G401 (cell line): ENCODE measurements at regions not wholly inside any gene's neighbourhood (a gene's known extent, or its start where the extent isn't known, plus 50 kb on each side); places are given as distances from the start of the nearest gene placed in this dataset.
A peak's percentile ranks its signal among the peaks of the same experiment; 100 is the strongest.
"Not testable (repeated sequence)": the region's sequence is repeated elsewhere in the genome, so short reads cannot be mapped to it uniquely, and the experiment has no call there.

Experiments
- DNase-seq: peaks from one replicate; pipeline ENCODE4 v3.0.0-alpha.2; 2015; ENCODE audit warnings: low spot score
- in situ Hi-C: cut with HindIII; loops from 2 replicates; pipeline ENCODE4 v1.10.0; 2016; ENCODE audit warnings: low sequenced_read_pairs, mixed read lengths

DNA sequence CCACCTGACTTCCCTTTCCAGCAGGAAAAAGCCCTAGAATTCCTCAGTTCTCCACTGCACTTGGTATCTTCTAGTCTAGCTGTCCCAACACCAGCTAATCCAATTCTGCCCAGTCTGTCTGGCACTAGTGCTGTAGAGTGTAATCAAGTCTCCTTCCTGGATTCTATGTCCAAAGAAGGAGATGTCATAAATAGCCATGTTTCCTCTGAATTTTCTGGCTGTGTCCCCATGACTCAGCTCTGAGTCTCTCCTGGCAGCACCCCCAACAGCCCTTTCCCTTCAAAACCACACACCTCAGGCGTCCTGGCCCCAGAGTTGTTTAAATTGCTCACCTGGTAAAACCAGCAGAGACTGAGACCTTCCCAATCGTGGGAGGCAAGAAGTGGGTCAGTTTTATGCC lies 197.2 kb downstream of the GRXCR1 start:
- in situ Hi-C loops: no loop called here
- peak; percentile 71 for DNase-seq

DNA sequence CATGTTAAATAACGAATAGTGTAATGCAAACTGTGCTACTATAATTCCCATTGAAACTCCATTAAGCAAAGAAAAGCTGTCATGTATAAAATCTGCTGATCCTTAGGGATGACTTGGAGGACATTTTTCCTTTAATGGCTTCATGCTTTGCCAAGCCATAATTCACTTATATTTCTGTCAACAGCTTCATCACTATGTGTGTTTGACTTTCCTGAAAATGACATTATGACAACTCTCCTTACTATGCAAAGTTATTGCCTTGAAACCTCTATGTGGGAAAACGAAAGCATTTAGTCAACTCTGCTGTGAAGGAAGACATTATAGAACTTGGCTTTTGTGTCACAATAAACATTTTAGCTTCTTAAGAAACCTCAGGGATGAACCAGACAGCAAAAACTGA lies 210.5 kb downstream of the GRXCR1 start:
- no peak for DNase-seq
- in situ Hi-C loops: no loop called here

DNA sequence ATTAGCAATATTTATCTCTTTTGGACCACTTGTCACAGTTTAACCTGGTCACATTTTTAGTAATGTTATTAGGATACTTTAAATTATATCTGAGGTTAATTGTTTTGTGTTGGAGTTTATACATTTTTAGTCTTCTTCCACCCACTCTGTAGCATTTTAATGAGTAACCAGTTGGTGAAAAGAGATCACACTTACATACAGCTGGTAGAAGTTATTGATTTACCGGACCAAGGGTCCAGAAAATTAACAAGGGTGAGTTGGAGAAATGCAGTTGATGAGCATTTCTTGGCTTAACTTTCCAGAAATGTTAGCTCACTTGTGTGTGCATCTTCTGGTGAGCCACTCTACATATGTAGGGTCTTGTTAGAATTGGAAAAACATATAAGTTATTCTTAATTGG lies 219.6 kb downstream of the GRXCR1 start:
- no peak for DNase-seq
- in situ Hi-C loops: no loop called here

DNA sequence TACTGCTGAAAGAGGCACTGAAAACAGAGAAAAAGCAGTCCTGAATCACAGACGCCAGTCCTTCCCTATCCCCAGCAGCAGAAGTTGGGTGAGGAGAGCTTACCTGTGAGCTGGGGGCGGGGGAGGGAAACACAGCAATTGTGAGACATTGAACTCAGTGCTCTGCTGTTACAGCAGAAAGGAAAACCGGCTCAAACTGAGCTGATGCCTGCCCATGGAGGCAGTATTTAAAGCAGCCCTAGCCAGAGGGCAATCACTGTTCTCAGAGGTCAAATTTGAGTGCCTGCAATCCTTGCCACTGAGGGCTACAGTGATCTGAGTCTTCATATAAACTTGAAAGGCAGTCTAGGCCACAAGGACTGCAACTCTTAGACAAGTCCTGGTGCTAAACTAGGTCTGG lies 220.7 kb downstream of the GRXCR1 start:
- in situ Hi-C loops: no loop called here
- no peak for DNase-seq

DNA sequence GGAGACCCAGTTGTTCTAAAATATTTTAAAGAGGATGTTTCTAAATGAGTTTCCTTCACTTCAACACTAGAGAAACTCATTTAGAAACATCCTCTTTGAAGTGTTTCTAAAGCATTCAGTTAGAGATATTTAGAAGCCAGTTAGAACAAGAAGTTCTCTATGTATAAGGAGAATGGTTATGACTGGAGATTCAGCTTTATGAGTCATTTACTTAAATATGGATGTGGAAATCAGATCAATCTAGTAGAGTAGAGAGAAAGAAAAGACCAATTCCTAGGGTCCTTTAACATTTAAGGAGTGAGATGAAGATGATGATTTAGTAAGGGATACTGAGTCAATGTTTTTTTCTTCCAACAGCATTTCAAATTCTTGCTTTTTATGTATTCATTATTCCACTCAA lies 234.1 kb downstream of the GRXCR1 start:
- no peak for DNase-seq
- in situ Hi-C loops: no loop called here

DNA sequence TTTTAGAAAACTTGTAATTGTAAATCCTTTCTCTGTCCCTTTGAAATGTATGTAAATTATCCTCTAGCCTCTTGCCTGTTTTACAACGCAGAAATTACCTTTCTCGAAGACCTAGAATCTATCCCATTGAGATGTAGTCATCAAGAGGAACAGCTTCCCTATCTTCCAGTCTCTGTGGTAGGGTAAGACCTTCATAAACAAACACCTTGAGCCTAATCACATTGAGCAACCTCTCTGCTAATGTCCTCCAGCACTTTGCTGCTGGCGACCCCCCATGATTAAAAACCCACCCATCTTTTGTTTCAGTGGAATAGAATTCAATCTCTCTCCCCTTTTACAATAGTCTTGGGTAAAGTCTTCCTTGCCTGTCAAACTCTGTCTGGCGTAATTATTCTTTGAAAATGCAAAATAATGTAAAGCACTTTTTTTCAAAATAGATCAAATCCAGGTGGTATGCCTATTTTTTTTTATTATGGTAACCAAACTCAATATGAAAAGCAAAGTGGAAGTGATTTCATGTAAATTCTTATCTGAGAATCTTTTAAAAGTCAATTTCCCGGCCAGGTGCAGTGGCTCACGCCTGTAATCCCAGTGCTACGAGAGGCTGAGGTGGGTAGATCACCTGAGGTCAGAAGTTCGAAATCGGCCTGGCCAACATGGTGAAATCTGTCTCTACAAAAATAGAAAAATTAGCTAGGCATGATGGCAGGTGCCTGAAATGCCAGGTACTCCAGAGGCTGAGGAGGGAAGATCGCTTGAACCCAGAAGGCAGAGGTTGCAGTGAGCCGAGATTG lies 237.9 kb downstream of the GRXCR1 start:
- in situ Hi-C loops: no loop called here
- DNase-seq: no peak

DNA sequence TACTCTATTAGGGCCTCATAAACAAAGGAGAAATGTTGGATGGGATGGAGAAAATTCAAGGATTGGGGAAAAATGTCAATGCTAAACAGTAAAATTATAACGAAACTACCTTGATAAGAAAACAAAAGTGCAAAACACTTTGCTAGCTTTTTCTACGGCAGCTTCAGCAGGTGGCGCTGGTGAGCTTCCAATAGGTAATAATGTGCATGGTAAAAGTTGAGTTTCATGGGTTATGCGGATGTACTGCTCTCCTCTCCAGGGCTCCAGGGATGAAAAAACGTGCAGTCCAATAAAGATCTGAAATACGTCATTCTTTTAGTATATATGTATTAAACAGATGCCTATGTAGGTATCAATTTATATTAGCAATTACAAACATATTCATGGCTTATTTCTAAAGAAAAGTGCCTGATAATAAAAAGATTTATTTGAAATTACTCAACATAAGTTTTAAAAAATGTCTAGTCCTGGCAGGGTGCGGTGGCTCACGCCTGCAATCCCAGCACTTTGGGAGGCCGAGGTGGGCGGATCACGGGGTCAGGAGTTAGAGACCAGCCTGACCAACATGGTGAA lies 239.6 kb downstream of the GRXCR1 start:
- in situ Hi-C loops: no loop called here
- DNase-seq: peak; percentile 89

DNA sequence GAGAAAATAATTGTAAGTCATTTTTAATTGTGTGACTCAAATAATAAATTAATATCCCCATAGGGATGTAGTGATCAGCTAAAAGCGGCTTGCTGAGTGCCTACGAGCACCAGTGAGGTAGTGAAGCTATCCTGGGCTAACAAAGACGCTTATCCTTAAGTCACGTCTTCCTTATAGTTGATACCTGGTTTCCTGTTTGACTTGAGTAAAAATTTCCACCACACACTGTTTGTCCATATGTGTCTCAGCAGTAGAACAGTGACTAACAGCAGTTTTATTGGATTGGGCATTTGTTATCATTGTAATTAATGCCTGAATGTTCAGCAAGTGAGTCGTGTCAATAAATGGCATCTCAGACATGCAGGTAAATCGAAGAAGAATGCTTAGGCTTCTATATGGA lies 241.1 kb downstream of the GRXCR1 start:
- DNase-seq: peak; percentile 54
- in situ Hi-C loops: no loop called here

DNA sequence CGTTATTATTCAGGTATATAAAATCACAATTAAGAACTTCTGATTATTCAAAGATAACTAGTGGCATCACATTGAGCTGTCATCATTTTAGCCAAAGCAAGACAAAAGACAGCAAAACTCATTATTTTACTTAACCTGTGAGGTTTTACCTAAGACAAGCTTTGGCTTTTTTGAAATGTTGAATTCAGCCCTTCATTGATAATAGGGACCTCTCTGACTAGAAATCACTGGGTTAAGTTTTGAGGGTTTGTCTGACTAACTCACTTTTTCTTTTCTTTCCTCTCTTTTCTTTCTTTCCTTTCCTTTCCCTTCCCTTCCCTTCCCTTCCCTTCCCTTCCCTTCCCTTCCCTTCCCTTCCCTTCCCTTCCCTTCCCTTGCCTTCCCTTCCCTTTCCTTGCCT lies 244.2 kb downstream of the GRXCR1 start:
- in situ Hi-C loops: no loop called here
- no peak for DNase-seq

DNA sequence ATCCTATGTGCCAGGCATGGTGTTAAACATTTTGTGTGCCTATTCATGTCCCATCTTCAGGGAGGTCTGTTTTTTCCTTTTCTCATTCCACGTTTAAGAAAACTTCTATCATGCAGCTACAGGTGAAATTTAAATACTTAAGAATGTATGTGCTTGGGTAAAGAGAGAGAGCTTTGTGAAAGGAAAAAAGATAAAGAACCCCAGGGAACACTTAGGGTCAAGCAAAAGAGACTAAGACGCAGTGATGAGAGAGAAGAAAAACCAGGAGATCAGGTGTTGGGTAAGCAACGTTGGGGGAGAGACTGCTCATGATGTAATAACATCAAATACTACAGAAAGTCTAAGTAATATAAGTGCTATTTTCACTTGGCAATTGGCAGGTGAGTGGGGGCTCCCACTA lies 253.7 kb downstream of the GRXCR1 start:
- DNase-seq: no peak
- in situ Hi-C loops: no loop called here

DNA sequence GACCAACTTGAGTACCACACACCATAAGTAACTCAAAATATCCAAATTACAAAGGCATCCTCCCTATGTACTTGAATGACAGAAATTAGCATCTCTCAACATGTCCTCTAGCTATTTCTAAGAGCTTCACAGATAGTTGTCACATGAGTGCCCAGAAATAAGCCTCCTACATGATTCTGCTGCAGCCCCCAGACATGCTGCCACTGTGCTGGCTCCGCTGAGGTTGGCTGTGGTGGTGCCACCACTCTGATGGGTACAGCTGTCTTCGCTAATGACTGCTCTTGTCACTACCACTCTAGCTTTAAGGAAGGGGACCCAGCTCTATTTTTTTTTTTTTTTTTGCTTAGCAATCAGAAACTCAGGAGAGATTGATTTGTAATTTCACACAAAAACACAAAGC lies 256.0 kb downstream of the GRXCR1 start:
- no peak for DNase-seq
- in situ Hi-C loops: no loop called here

DNA sequence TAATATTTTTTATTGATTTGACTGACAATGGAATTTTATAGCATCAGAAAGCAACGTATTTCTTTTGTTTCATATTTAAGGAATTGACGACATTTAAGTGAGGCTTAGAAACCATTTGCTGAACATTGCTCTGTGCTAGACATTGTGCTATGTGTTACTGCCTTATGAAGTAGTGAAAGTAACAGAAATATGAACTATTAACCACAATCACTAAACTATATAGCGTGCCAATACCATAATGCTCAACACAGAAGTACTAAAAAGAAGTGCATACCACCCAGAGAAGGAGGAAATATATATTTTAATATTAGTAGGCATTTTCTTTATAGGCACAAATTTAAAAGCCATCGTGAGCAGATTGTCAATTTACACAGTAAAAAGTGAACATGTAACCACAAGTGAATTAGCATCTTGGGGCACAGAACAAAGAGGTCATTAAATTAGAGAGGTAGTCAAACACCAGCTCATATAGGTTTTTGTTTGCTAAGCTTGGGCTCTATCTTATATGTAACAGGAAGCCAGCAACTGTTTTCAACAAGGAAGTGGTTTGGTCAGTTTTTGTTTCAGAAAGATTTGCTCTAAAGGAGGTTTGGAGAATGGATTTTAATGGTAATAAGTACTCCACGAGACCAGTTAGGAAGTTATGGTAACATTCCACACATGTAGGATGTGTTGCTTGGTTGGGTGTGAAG lies 270.7 kb downstream of the GRXCR1 start:
- in situ Hi-C loops: no loop called here
- DNase-seq: no peak

DNA sequence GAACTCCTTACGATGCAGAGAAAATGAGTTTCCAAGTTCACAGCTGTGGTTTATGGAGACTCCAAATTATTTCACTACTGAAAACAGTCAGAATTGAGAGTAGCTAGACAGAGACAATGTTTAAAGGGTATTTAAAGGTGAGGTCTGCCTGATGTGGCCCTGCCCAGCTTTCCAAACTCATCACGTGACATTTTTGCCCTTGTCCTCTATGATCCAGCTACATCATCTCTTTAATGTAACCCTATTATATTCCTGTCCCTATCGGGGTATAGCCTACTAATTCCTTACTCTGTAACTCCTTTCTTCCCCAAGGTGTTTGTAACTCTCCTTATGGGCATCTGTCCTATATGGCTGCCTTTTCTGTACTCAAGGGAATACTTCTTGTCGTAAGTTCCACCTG lies 297.2 kb downstream of the GRXCR1 start:
- DNase-seq: no peak
- in situ Hi-C loops: no loop called here

DNA sequence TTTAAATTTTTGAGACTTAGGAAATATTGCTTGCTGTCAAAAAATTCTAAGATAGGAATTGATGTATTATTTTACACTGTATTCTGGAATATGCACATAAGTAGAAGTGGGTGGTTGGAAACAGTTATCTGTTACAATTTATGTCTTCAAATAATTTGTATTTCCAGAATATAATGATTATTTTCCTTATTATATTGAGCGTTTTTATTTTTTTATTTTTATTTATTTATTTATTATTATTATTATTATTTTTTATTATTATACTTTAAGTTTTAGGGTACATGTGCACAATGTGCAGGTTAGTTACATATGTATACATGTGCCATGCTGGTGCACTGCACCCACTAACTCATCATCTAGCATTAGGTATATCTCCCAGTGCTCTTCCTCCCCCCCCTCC lies 320.1 kb downstream of the GRXCR1 start:
- DNase-seq, in situ Hi-C loops: not testable (repeated sequence)

DNA sequence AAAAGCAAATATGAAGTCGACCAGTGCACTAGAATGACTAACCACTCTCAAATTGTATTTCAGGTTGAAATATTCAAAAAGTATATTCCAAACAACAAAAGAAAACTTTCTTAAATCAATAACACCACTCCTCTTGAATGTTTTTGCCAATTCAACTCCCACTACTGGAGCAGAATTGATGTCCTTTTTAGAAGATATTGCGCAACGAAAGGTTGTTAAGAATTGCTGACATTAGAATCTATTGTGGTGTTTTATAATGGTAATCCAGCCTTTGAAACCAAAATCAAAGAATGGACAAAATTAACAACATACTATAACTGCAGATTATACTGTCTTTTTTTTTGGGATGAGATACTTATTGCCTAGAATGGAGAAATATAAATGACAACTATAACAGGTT lies 331.3 kb downstream of the GRXCR1 start:
- in situ Hi-C loops: no loop called here
- DNase-seq: no peak

DNA sequence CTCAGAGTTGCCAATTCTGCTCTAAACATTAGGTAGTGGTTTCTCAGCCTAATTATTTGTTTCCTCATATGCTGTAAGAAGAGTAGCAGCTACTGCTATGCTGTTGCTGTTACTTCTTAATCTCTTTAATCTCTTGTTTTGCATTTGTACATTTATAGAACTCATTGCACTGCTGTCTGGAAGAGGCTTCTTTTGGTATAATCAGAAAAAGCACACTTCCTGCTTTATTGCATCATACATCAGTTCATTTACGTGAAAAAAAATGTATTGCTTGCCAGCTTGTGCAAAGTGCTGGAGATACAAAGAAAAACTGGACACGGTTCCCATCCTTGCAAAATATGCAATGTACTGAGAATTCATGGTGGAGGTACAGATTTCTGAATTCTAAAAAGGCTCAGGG lies 332.0 kb downstream of the GRXCR1 start:
- in situ Hi-C loops: no loop called here
- DNase-seq: no peak

DNA sequence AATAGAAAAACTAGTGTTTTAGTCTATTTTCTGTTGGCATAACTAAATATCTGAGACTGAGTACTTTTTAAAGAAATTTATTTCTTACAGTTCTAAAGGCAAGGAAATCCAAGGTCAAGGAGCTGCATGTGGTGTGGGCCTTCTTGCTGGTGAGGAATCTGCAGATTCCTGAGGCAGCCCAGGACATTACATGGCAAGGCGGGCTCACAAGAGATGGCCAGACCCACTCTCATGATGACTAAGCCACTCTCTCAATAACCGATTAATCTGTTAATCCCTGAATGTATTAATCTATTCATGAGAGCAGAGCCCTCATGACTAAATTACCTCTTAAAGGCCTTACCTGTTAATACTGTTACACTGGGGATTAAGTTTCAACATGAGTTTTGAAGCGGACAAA lies 340.8 kb downstream of the GRXCR1 start:
- in situ Hi-C loops: no loop called here
- DNase-seq: no peak

DNA sequence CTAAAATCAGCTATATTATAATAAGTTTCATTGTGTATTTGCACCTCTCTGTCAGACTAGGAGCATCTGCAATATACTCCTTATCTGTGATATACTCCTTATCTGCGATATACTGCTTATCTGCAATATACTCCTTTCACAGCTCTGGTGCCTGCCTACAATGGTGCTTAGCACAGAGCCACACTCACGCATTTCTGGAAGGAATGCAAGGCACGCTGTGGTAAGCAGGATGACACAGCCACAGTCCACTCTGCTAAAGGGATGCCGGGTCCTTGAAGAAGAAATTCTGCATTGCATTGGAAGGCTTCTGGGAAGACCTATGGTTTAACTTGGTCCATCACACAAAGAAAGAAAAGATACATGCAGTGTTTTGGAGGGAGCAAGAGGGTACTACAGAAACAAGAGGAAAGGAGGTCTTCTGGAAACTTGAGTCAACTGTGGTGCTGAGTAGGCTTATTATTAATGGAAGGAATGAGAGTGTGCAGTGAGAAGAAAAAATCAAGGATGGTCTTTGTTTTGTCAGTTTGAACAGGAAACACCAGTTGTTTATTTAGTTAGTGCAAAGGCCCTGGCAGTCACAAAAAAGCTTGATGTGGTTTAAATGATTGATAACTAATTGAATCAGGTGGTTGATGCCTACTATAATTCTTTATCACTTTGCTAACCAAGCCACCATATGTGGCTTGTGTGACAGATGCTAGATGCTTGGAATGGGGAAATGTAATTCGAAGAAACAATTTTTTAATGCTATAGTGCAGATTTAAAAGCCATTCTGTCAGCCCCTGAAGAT lies 342.3 kb downstream of the GRXCR1 start:
- no peak for DNase-seq
- in situ Hi-C loops: no loop called here

DNA sequence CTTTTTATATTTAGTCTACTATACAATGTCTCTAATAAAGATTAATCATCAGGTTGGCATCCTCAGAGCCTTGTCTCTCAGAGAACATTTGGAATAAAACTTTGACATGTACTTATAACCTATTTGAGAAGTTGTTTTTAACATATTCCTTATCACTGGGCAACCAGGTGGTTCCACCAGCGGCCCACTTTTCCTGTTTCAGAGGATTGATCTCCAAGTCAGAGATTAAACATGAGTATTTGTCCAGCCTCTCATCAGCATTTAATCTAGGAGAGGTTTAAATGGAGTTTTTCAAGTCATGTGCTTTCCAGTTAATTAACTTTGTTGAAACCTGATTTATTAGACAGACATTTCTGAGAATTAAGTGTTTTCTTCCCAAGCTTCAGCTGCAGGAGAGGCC lies 345.5 kb downstream of the GRXCR1 start:
- no peak for DNase-seq
- in situ Hi-C loops: no loop called here

DNA sequence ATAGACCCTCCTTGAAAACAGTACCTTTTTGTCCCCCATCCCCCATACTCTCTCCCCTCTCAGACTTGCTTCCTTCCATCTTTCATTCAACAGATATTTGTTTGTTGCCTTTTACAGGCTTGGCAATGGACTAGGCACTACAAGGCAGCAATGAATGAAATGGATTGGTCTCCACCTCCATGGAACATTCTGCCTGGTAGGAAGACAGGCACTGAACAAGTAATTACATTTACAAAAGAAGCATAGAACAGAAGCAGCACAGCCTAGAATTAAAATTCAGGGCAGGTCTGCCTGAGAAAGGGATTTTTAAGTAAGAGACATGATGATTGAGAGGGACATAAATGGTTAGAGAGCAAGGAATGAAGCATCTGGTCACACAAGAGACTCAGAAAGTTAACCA lies 346.1 kb downstream of the GRXCR1 start:
- in situ Hi-C loops: no loop called here
- DNase-seq: no peak
